Nucleus accumbens (tissue), 56 donors: ENCODE measurements at regions not wholly inside any gene's neighbourhood (a gene's known extent, or its start where the extent isn't known, plus 50 kb on each side); places are given as distances from the start of the nearest gene placed in this dataset.
"Not testable (repeated sequence)": the region's sequence is repeated elsewhere in the genome, so short reads cannot be mapped to it uniquely, and the experiment has no call there.

Experiments
- DNase-seq, 56 donors: peaks; one replicate each; lab custom pipeline; 2025; lab: John Stamatoyannopoulos, UW

- no peak for DNase-seq
Measured at GRCh38 chr4:159608436-159608835, 505.6 kb downstream of the RAPGEF2 start.

- DNase-seq: no peak
Measured at GRCh38 chr4:159632031-159632430, 529.2 kb downstream of the RAPGEF2 start.

GRCh38 chr4:159639671-159640323 lies 536.9 kb downstream of the RAPGEF2 start:
- DNase-seq: peak in 8 of 56 donors; percentile 1 to 17 (median 10)

GRCh38 chr4:159649237-159649636 lies 546.4 kb downstream of the RAPGEF2 start:
- no peak for DNase-seq

GRCh38 chr4:159652871-159653270 lies 550.0 kb downstream of the RAPGEF2 start:
- DNase-seq: no peak

GRCh38 chr4:159655547-159655946 lies 552.7 kb downstream of the RAPGEF2 start:
- no peak for DNase-seq

GRCh38 chr4:159669094-159669493 lies 566.2 kb downstream of the RAPGEF2 start:
- no peak for DNase-seq

- DNase-seq: no peak
Measured at GRCh38 chr4:159673221-159673620, 570.3 kb downstream of the RAPGEF2 start.

GRCh38 chr4:159674241-159674640 lies 571.4 kb downstream of the RAPGEF2 start:
- no peak for DNase-seq

- DNase-seq: no peak
Measured at GRCh38 chr4:159677521-159677920, 574.6 kb downstream of the RAPGEF2 start.

- DNase-seq: no peak
Measured at GRCh38 chr4:159682996-159683395, 580.1 kb downstream of the RAPGEF2 start.

- DNase-seq: no peak
Measured at GRCh38 chr4:159684061-159684460, 581.2 kb downstream of the RAPGEF2 start.

GRCh38 chr4:159685340-159686092 lies 582.6 kb downstream of the RAPGEF2 start:
- DNase-seq: no peak

GRCh38 chr4:159689526-159689925 lies 586.6 kb downstream of the RAPGEF2 start:
- no peak for DNase-seq

GRCh38 chr4:159697322-159698283 lies 594.7 kb downstream of the RAPGEF2 start:
- no peak for DNase-seq

- no peak for DNase-seq
Measured at GRCh38 chr4:159698336-159698735, 595.5 kb downstream of the RAPGEF2 start.

GRCh38 chr4:159702200-159702599 lies 599.3 kb downstream of the RAPGEF2 start:
- no peak for DNase-seq

- DNase-seq: no peak
Measured at GRCh38 chr4:159705334-159705733, 602.5 kb downstream of the RAPGEF2 start.

- DNase-seq: no peak
Measured at GRCh38 chr4:159706704-159707103, 603.8 kb downstream of the RAPGEF2 start.

GRCh38 chr4:159715180-159715579 lies 612.3 kb downstream of the RAPGEF2 start:
- not testable (repeated sequence) for DNase-seq

GRCh38 chr4:159719531-159719930 lies 616.7 kb downstream of the RAPGEF2 start:
- no peak for DNase-seq
